ENCODE measurements at regions not wholly inside any gene's neighbourhood (a gene's known extent, or its start where the extent isn't known, plus 50 kb on each side); places are given as distances from the start of the nearest gene placed in this dataset.

DNA sequence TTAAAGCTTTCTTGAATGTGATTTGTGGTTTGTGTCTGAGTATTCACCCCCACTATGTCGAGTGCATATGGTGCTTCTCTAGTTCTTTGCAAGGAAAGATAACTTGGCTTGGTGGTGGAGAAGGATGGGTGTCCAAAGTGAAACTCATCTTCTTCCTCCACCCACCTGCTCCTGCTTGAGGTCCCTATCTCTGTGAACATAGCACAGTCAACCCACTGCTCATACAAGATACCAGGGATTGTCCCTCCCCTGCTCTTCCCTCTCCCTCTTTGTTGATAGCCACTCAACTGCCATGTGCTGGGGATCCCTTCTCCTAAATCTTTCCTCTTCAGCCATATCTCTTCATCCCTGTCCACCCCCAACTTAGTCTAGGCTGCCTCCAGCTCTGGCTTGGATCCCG is 176.5 kb downstream of the ASCL4 start:
- Histone ChIP-seq H3K27ac (ENCODE audit: low read length) (no peak overlapping the region), H3K9me3 (no peaks in the 10 kb centered on the region), H3K27me3 (replicated peaks in 1 of 2; ENCODE audit: control insufficient read depth in 2 of 2, extremely low read depth in 1 of 2, insufficient read depth in 2 of 2, low read length in 1 of 2) (peaks cover 2 to 7% of the 10 kb centered on the region in 2 experiments), H3K36me3 (ENCODE audit: control insufficient read depth in 2 of 2, extremely low read depth in 1 of 2, insufficient read depth in 1 of 2, low read length in 1 of 2) (no peaks in the 10 kb centered on the region), H3K4me1 (ENCODE audit: control insufficient read depth in 1 of 2, extremely low read depth in 1 of 2, insufficient read depth in 2 of 2, low read length in 2 of 2) (no peaks in the 10 kb centered on the region), H3K4me3 (ENCODE audit: control insufficient read depth in 1 of 2, extremely low read depth in 1 of 2, low read length in 1 of 2) (no peak overlapping the region)
- no peak for DNase-seq
- Mint-ChIP-seq H3K9me3 (peaks cover 0 to 10% (median 0%) of the 10 kb centered on the region in 3 donors), H3K27ac (no peak overlapping the region), H3K4me3 (no peak overlapping the region), H3K36me3 (no peaks in the 10 kb centered on the region), H3K4me1 (no peaks in the 10 kb centered on the region), H3K27me3 (peaks cover 23 to 27% of the 10 kb centered on the region in 2 donors)
- no peak for ATAC-seq (replicated peaks in 1 of 4)
- ChIA-PET CTCF (no interaction called here), POLR2A (no interaction called here)
- WGBS (ENCODE audit: insufficient coverage): 100% methylated on average over 1 of the region's 2 CpGs

DNA sequence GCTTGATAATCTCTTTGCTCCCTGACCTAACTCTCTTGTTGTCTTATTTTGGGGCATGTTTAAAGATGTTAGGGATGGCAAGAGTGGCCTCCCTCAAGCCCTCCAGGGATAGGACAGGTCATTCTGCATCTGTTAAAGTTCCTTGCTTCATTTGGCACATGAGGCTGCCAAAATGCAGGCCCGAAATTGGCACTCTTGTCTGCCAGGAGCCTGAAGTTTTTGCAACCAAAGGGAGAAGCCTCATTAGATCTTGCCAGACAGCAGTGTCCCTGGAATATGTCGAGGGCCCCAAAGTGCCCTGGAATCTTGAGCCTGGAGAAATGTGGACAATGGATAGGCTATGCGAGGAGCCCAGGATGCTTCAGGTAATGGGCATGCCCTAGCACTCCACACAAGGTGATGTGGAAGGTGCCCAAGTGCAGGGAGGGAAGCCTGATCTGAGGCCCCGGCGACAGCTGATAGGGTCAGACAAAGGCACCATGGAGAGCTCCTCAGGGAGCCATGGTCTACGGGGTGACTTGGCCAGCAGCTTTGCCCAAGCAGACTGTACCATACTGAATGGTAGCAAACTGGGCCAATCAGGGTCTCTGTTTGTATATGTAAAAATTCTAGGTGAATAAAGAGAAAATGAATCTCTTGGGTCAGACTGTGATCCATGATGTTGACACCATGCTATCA is 173.0 kb upstream of the WSCD2 start:
- POLR2A ChIA-PET: no interaction called here
- peaks cover 0 to 10% (median 0%) of the 10 kb centered on the region in 3 donors for H3K9me3 Mint-ChIP-seq
- Histone ChIP-seq H3K9me3 (no peaks in the 10 kb centered on the region), H3K36me3 (ENCODE audit: control insufficient read depth in 2 of 2, extremely low read depth in 1 of 2, insufficient read depth in 1 of 2, low read length in 1 of 2) (no peaks in the 10 kb centered on the region), H3K27ac (ENCODE audit: low read length) (no peak overlapping the region), H3K27me3 (replicated peaks in 1 of 2; ENCODE audit: control insufficient read depth in 2 of 2, extremely low read depth in 1 of 2, insufficient read depth in 2 of 2, low read length in 1 of 2) (peaks cover 0 to 11% of the 10 kb centered on the region in 2 experiments), H3K4me1 (ENCODE audit: control insufficient read depth in 1 of 2, extremely low read depth in 1 of 2, insufficient read depth in 2 of 2, low read length in 2 of 2) (no peaks in the 10 kb centered on the region), H3K4me3 (ENCODE audit: control insufficient read depth in 1 of 2, extremely low read depth in 1 of 2, low read length in 1 of 2) (no peak overlapping the region)
- no peaks in the 10 kb centered on the region for H3K36me3 Mint-ChIP-seq
- WGBS (ENCODE audit: insufficient coverage): 55% methylated on average over 5 of the region's 6 CpGs
- H3K4me1 Mint-ChIP-seq: no peaks in the 10 kb centered on the region
- H3K27ac Mint-ChIP-seq: no peak overlapping the region
- no peak overlapping the region for H3K4me3 Mint-ChIP-seq
- CTCF ChIA-PET: no interaction called here
- ATAC-seq (replicated peaks in 1 of 4): no peak
- DNase-seq: no peak
- H3K27me3 Mint-ChIP-seq: peaks cover 16 to 37% of the 10 kb centered on the region in 2 donors

DNA sequence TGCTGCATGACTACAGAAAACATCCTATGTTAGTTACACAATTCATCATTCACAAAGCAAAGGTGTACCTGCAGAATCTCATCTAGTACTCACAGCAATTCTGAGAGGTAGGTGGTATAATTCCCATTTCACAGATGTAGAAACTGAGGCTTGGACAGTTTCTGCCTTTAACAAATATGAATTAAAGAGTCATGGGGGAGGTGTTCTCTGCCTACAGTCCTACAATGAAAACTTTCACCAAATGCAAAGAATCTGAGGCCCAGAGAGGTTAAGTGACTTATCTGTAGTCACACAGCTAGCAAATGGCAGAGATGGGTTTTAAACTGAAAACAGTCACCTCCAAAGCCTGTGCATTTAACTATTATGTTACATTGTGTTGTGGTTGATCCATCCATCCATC is 171.6 kb upstream of the WSCD2 start:
- Histone ChIP-seq H3K4me3 (ENCODE audit: control insufficient read depth in 1 of 2, extremely low read depth in 1 of 2, low read length in 1 of 2) (no peak overlapping the region), H3K9me3 (no peaks in the 10 kb centered on the region), H3K36me3 (ENCODE audit: control insufficient read depth in 2 of 2, extremely low read depth in 1 of 2, insufficient read depth in 1 of 2, low read length in 1 of 2) (no peaks in the 10 kb centered on the region), H3K4me1 (ENCODE audit: control insufficient read depth in 1 of 2, extremely low read depth in 1 of 2, insufficient read depth in 2 of 2, low read length in 2 of 2) (no peaks in the 10 kb centered on the region), H3K27ac (ENCODE audit: low read length) (no peak overlapping the region), H3K27me3 (replicated peaks in 1 of 2; ENCODE audit: control insufficient read depth in 2 of 2, extremely low read depth in 1 of 2, insufficient read depth in 2 of 2, low read length in 1 of 2) (peaks cover 0 to 9% of the 10 kb centered on the region in 2 experiments)
- H3K27ac Mint-ChIP-seq: no peak overlapping the region
- ChIA-PET POLR2A (no interaction called here), CTCF (no interaction called here)
- DNase-seq (no peak), ATAC-seq (replicated peaks in 1 of 4) (no peak)
- no peaks in the 10 kb centered on the region for H3K36me3 Mint-ChIP-seq
- H3K9me3 Mint-ChIP-seq: peaks cover 0 to 5% (median 0%) of the 10 kb centered on the region in 3 donors
- H3K27me3 Mint-ChIP-seq: peaks cover 13 to 32% of the 10 kb centered on the region in 2 donors
- H3K4me3 Mint-ChIP-seq: no peak overlapping the region
- no peaks in the 10 kb centered on the region for H3K4me1 Mint-ChIP-seq

DNA sequence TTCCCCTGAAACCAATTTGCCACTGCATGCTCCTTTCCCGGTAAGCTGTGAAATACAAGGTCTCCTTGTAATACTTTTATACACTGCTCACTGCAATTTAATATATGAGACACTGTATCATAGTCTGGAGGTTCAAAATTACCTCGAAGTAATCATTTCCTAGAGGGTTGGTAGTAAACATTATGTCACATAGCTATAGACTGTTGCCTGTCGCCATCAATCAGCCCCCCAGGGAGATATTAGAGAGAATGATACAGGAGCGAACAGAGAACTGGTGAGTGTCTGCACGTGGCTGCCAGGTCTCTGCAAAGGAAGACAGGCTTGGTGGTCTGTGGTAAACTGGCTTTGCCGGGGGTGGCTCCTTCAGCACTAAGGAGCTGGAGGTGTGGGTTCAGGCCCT is 165.5 kb upstream of the WSCD2 start:
- Histone ChIP-seq H3K4me1 (ENCODE audit: control insufficient read depth in 1 of 2, extremely low read depth in 1 of 2, insufficient read depth in 2 of 2, low read length in 2 of 2) (no peaks in the 10 kb centered on the region), H3K9me3 (no peaks in the 10 kb centered on the region), H3K36me3 (ENCODE audit: control insufficient read depth in 2 of 2, extremely low read depth in 1 of 2, insufficient read depth in 1 of 2, low read length in 1 of 2) (no peaks in the 10 kb centered on the region), H3K4me3 (ENCODE audit: control insufficient read depth in 1 of 2, extremely low read depth in 1 of 2, low read length in 1 of 2) (no peak overlapping the region), H3K27me3 (replicated peaks in 1 of 2; ENCODE audit: control insufficient read depth in 2 of 2, extremely low read depth in 1 of 2, insufficient read depth in 2 of 2, low read length in 1 of 2) (peaks cover 0 to 3% of the 10 kb centered on the region in 2 experiments), H3K27ac (ENCODE audit: low read length) (no peak overlapping the region)
- CTCF ChIA-PET: no interaction called here
- no peaks in the 10 kb centered on the region for H3K36me3 Mint-ChIP-seq
- DNase-seq (no peak), ATAC-seq (replicated peaks in 1 of 4) (no peak)
- peaks cover 3 to 22% of the 10 kb centered on the region in 2 donors for H3K27me3 Mint-ChIP-seq
- POLR2A ChIA-PET: no interaction called here
- H3K4me3 Mint-ChIP-seq: no peak overlapping the region
- 43% methylated on average over 2 of the region's 6 CpGs for WGBS (ENCODE audit: insufficient coverage)
- H3K27ac Mint-ChIP-seq: no peak overlapping the region
- H3K9me3 Mint-ChIP-seq: peaks cover 0 to 3% (median 0%) of the 10 kb centered on the region in 3 donors
- H3K4me1 Mint-ChIP-seq: no peaks in the 10 kb centered on the region

GRCh38 chr12:107967170-107967569 is 161.9 kb upstream of the WSCD2 start:
- Mint-ChIP-seq H3K36me3 (no peaks in the 10 kb centered on the region), H3K4me1 (no peaks in the 10 kb centered on the region), H3K9me3 (peaks cover 0 to 3% (median 0%) of the 10 kb centered on the region in 3 donors), H3K27me3 (peaks cover 3 to 20% of the 10 kb centered on the region in 2 donors), H3K27ac (no peak overlapping the region), H3K4me3 (no peak overlapping the region)
- CTCF ChIA-PET: no interaction called here
- no peak overlapping the region for H3K27ac ChIP-seq (ENCODE audit: low read length)
- ATAC-seq (replicated peaks in 1 of 4) (no peak), DNase-seq (no peak)
- H3K27me3 ChIP-seq (replicated peaks in 1 of 2; ENCODE audit: control insufficient read depth in 2 of 2, extremely low read depth in 1 of 2, insufficient read depth in 2 of 2, low read length in 1 of 2): peaks cover 0 to 3% of the 10 kb centered on the region in 2 experiments
- no peaks in the 10 kb centered on the region for H3K4me1 ChIP-seq (ENCODE audit: control insufficient read depth in 1 of 2, extremely low read depth in 1 of 2, insufficient read depth in 2 of 2, low read length in 2 of 2)
- no peaks in the 10 kb centered on the region for H3K36me3 ChIP-seq (ENCODE audit: control insufficient read depth in 2 of 2, extremely low read depth in 1 of 2, insufficient read depth in 1 of 2, low read length in 1 of 2)
- H3K9me3 ChIP-seq: no peaks in the 10 kb centered on the region
- POLR2A ChIA-PET: no interaction called here
- WGBS (ENCODE audit: insufficient coverage): no CpG with 5 or more reads among the region's 4 CpGs
- no peak overlapping the region for H3K4me3 ChIP-seq (ENCODE audit: control insufficient read depth in 1 of 2, extremely low read depth in 1 of 2, low read length in 1 of 2)

GRCh38 chr12:107973950-107974349 is 155.1 kb upstream of the WSCD2 start:
- Mint-ChIP-seq H3K36me3 (no peaks in the 10 kb centered on the region), H3K27ac (no peak overlapping the region), H3K27me3 (peaks cover 17 to 24% of the 10 kb centered on the region in 2 donors), H3K4me1 (no peaks in the 10 kb centered on the region), H3K4me3 (no peak overlapping the region), H3K9me3 (peaks cover 0 to 12% (median 9%) of the 10 kb centered on the region in 3 donors)
- H3K27me3 ChIP-seq (replicated peaks in 1 of 2; ENCODE audit: control insufficient read depth in 2 of 2, extremely low read depth in 1 of 2, insufficient read depth in 2 of 2, low read length in 1 of 2): no peaks in the 10 kb centered on the region
- H3K4me1 ChIP-seq (ENCODE audit: control insufficient read depth in 1 of 2, extremely low read depth in 1 of 2, insufficient read depth in 2 of 2, low read length in 2 of 2): no peaks in the 10 kb centered on the region
- H3K9me3 ChIP-seq: no peaks in the 10 kb centered on the region
- H3K27ac ChIP-seq (ENCODE audit: low read length): no peak overlapping the region
- CTCF ChIA-PET: no interaction called here
- POLR2A ChIA-PET: interaction anchor here in 1 of 2 donors (0.6 kb wide), 1 partner anchor 1995 kb away, joined by 3 read pairs; no protein-coding TSS in a partner anchor
- no peak for DNase-seq
- no peak for ATAC-seq (replicated peaks in 1 of 4)
- no peaks in the 10 kb centered on the region for H3K36me3 ChIP-seq (ENCODE audit: control insufficient read depth in 2 of 2, extremely low read depth in 1 of 2, insufficient read depth in 1 of 2, low read length in 1 of 2)
- no peak overlapping the region for H3K4me3 ChIP-seq (ENCODE audit: control insufficient read depth in 1 of 2, extremely low read depth in 1 of 2, low read length in 1 of 2)

GRCh38 chr12:107976331-107976730 is 152.8 kb upstream of the WSCD2 start:
- Histone ChIP-seq H3K4me3 (ENCODE audit: control insufficient read depth in 1 of 2, extremely low read depth in 1 of 2, low read length in 1 of 2) (no peak overlapping the region), H3K36me3 (ENCODE audit: control insufficient read depth in 2 of 2, extremely low read depth in 1 of 2, insufficient read depth in 1 of 2, low read length in 1 of 2) (no peaks in the 10 kb centered on the region), H3K4me1 (ENCODE audit: control insufficient read depth in 1 of 2, extremely low read depth in 1 of 2, insufficient read depth in 2 of 2, low read length in 2 of 2) (no peaks in the 10 kb centered on the region), H3K27ac (ENCODE audit: low read length) (no peak overlapping the region), H3K27me3 (replicated peaks in 1 of 2; ENCODE audit: control insufficient read depth in 2 of 2, extremely low read depth in 1 of 2, insufficient read depth in 2 of 2, low read length in 1 of 2) (no peaks in the 10 kb centered on the region), H3K9me3 (no peaks in the 10 kb centered on the region)
- Mint-ChIP-seq H3K27ac (no peak overlapping the region), H3K9me3 (peaks cover 0 to 12% (median 9%) of the 10 kb centered on the region in 3 donors), H3K4me1 (no peaks in the 10 kb centered on the region), H3K36me3 (no peaks in the 10 kb centered on the region), H3K27me3 (peaks cover 19 to 25% of the 10 kb centered on the region in 2 donors), H3K4me3 (no peak overlapping the region)
- ChIA-PET POLR2A (no interaction called here), CTCF (no interaction called here)
- no peak for ATAC-seq (replicated peaks in 1 of 4)
- DNase-seq: no peak

Data from T-cell (primary cell).